HG03159 (cell line): ENCODE measurements at regions not wholly inside any gene's neighbourhood (a gene's known extent, or its start where the extent isn't known, plus 50 kb on each side); places are given as distances from the start of the nearest gene placed in this dataset.
"Not testable (repeated sequence)": the region's sequence is repeated elsewhere in the genome, so short reads cannot be mapped to it uniquely, and the experiment has no call there.

Experiments used
- ATAC-seq: cut with Tn5 transposase; IDR thresholded peaks from one replicate; pipeline ENCODE4 v1.9.1; 2021; ENCODE audit warnings: mild to moderate bottlenecking, moderate library complexity; ENCODE audit not compliant: unreplicated experiment

GRCh38 chr16:48059190-48059589 lies 96.6 kb downstream of the ABCC12 start:
- not testable (repeated sequence) for ATAC-seq

DNA sequence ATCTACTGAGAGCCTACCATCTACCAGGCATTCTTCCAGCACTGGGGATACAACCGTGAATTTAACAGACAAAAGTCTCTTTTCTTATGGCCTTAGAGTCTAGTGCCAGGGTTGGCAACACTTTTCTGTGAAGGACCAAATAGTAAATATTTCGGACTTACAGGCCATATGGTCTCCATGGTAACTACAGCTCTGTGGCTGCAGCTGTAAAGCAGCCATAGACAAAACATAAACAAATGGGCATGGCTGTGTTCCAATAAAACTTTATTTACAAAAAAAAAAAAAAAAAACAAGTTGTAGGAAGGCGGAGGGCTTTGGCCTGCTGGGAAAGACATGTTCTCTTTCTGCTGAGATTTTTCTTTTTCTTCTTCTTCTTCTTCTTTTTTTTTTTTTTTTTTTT lies 98.7 kb downstream of the ABCC12 start:
- ATAC-seq: no peak

- peak; percentile 88 for ATAC-seq
Observed at GRCh38 chr16:48054881-48055601, 100.8 kb downstream of the ABCC12 start.

DNA sequence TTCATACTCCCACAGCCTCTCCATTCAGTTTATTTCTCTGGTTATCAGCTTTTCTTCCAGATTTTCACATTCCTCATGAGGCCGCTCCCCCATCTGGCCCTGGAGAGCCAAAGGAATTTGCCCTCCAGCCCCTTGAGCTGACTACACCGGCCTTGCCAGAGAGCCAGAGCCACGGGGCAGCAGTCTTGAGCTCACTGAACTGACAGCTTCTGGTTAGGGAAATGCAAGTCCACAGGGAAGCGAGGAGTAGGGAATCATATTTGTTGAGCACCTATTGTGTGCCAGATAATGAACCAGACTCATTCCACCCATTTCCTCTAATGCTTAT lies 102.4 kb downstream of the ABCC12 start:
- ATAC-seq: no peak

DNA sequence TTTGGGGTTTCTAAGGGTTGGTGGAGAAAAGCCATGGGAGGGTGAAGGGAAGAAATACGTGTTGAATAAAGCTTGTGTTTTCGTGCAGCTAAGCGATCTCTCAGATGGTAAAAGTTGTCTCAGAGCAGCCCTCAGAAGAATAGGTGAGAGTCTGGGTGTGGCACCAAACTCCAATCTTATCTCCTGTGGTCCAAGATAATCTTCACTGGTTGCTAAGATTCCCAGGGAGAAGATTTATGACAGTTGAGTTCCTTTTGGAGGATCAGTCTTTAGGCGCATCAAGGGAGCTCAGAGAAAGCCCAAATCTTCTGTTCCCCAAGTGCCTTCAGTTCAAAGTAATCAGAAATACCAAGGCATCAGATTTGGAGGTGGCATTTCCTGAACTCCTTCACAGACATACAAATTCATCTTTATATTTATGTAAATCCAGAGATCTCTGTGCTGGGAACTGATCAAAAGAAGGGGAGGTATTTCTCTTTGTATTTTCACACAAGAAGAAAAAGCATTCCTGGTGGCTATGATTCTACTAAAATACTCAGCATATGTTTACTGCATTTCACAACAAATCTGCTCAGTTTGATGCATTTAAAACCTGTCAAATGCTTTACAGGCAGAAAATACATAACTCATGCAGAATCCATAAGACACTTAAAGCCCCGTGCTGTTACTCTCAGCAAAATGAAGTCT lies 102.9 kb downstream of the ABCC12 start:
- no peak for ATAC-seq

GRCh38 chr16:48050871-48051270 lies 104.9 kb downstream of the ABCC12 start:
- no peak for ATAC-seq

DNA sequence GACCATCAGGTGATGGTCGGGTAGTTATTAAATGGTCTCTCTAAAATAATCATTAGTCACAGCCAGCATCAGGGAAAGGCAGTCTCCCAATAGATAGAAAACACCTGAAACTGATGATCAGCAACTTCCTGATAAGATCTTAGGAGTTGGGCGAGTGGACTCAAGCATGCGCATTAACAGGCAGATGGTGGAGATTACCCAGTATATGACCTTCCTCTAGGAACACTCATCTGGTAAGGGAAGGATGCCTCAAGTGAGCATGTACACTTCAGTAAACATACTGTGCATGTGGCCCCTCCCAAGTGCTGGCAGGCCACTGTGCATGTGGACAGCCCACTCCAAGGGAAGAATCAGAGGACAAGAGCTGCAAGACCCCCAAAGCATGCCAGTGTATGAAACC lies 105.9 kb downstream of the ABCC12 start:
- ATAC-seq: no peak

DNA sequence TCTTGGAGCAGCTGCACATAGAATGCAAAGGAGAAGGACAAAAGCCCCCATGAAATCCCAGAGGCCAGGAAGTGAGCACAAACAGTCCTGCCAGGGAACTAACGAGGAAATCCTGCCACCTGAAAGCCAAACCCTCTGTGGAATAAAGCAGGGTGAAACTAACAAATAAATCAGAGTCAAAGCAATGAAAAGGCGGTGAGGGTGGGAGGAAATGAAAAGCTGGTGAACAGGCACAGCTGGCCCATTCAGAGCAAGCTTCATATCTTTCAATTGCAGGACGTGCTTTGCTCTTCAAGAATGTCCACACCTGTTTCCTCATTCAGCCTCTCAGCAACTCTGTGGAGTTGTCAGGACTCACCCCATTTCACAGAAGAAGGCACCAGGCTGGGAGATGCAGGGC lies 108.1 kb downstream of the ABCC12 start:
- ATAC-seq: no peak

DNA sequence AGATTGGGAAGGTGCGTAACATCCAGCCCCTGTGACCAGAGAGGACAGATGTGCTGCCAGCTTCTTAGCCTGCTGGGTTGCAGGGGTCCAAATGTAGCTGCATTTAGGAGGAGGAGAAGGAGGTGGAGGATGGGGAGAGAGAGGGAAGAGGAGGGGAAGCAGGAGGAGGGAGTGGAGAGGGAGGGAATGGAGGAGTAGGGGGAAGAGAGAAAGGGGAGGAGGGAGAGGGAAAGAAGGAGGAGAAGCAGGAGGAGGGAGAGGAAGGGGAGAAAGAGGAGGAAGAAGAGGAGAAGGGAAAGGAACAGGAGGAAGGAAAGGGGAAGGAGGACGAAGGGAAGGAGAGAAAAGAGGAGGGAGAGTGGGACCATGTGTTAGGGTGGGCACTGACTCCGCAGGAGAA lies 108.6 kb downstream of the ABCC12 start:
- no peak for ATAC-seq

GRCh38 chr16:48044117-48044516 lies 111.7 kb downstream of the ABCC12 start:
- ATAC-seq: no peak

DNA sequence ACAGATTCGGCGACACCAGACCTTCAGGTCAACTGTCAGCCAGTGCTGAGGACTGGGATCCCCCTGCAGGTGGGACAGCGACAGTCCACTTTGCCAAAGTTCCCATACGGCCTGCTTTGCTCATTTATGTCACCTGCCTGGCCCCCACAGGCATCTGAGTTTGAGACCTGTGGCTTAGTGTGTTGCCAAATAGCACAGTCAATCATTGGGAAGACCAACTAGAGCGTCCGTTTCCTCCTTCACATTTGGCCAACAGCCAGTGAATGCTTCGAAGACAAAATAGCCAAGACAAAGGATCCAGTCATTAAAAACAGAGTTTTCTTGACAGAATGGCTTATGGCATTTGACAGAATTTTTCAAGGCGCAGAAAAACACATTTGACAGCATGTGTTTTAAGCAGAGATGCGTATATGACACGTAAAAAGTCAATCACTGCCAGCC lies 113.8 kb downstream of the ABCC12 start:
- no peak for ATAC-seq

GRCh38 chr16:48035142-48035541 lies 120.7 kb downstream of the ABCC12 start:
- ATAC-seq: no peak

DNA sequence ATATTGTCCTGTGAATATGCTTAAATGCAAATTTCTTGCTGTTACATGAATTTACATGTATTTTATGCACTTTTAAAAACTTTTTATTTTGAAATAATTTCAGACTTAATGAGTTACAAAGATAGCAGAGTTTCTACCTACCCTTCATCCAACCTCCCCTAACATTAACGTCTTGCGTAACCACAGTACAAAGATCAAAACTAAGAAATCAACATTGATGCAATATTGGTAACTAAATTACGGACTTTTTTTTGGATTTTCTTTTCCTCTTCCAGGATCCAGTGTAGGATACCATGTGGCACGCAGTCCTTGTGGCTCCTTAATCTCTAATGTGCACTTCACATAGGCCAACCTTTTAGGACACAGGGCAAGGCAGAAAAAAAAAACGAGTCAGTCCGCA lies 124.9 kb downstream of the ABCC12 start:
- ATAC-seq: no peak

DNA sequence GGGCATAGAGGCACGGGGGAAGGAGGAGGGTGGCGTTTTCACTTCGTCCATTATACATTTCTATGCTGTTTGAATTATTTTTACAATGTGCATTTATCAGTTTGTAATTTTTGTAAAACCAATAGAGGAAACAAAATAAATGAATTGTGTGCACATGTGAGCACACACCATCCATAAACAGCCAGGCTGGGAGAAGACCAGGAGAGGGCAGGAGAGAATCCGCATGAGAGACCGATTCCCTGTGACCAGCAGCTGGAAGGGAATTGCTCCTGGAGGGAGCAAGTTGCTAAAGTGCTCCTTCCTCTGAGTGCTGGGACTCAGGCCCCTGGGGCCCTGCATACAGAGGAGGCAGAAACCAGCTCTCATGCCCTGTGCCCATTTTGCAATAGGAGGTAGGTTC lies 126.0 kb downstream of the ABCC12 start:
- no peak for ATAC-seq

GRCh38 chr16:48025359-48025758 lies 130.4 kb downstream of the ABCC12 start:
- no peak for ATAC-seq

DNA sequence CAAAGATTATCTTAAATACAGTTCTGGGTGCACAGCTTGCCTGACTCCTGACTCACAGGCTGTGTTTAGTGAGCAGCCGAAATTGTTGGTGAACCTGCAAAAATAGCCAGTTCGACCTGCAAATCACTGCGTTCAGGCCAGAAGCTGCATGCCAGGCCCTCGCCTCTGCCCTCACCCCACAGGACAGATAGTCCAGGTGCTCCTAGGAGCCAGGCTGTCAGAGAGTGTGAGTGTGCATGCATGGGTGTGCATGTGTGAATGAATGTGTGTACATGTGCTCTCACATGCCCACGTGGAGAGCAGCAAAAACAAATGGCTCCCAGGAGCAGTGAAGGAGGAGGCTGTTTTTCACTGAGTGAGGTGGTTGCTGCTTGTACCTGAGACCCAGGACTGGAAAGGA lies 131.8 kb downstream of the ABCC12 start:
- ATAC-seq: no peak

GRCh38 chr16:48022496-48022895 lies 133.3 kb downstream of the ABCC12 start:
- ATAC-seq: no peak

DNA sequence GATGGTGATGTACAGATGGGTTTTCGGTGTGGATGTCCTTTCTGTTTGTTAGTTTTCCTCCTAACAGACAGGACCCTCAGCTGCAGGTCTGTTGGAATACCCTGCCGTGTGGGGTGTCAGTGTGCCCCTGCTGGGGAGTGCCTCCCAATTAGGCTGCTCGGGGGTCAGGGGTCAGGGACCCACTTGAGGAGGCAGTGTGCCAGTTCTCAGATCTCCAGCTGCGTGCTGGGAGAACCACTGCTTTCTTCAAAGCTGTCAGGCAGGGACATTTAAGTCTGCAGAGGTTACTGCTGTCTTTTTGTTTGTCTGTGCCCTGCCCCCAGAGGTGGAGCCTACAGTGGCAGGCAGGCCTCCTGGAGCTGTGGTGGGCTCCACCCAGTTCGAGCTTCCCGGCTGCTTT lies 135.2 kb downstream of the ABCC12 start:
- not testable (repeated sequence) for ATAC-seq

DNA sequence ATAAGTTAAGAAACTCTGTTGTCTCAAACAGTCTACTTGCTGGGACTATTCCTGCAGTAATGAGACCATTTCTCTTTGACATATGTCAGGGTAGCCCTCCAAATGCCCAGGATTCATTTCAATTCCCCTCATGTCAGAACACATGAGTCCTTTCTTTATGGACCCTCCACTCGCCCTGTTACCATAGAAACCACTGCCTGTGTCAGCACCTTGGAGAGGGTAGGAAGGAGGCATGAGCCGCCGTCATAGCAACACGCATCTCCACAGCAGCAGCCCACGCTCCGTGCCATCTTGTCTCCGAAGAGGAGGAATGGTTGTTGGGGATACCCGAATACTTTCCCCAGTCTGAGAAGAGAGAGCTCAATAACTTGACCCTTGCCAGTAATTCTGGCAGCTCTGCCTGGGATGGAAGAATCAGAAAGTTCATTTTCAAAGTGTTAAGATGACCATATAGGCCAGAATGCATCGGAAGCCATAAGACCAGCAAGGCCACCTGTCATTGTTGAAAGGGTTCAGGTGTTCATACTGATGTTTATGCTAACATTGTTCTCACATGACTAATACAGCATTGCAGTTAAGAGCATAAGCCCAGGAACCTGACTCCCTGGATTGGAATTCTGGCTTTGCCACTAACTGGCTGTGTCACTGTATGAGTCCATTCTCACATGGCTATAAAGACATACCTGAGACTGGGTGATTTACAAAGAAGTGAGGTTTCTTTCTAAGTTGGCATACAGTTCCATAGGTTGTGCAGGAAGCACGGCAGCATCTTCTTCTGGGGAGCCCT lies 141.3 kb downstream of the ABCC12 start:
- no peak for ATAC-seq

GRCh38 chr16:48013491-48013901 lies 142.3 kb downstream of the ABCC12 start:
- no peak for ATAC-seq

DNA sequence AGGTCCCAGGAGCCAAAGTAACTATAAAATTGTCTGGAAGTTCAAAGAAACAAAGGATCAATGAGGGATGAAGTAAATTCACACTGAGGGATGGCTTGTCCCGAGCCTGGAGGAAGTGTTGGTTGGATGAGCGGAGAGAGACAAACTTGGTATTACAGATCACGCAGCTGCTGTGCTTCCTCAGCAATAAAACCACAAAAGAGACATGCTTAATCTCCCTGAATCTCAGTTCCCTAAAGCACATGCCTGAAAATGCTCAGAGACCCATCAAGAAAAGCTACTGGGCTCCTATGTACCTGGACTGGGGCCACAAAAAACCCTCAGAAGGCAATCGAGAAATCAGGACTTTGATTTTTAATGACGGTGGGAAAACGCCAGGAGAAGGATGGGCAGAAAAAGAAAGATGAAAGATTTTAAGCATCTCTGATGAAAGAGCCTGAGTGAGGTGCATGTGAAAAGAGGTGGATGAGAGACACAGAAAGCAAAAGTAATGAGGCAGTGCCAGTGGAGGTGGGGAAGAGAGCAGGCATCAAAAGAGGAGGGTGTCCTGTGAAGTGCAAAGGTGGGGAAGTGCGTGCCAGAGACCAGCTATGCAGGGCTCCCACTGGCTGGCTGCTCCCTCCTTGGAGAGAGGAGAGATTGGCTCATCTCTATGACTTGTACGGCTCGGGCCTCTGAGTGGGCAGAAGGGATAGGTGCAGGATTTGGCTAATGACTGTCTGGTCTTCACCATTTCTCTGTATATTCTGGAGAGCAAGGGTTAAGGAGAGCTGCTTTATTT lies 143.7 kb downstream of the ABCC12 start:
- ATAC-seq: no peak
